ENCODE measurements at regions not wholly inside any gene's neighbourhood (a gene's known extent, or its start where the extent isn't known, plus 50 kb on each side); places are given as distances from the start of the nearest gene placed in this dataset.

GRCh38 chr1:72438270-72438669 is 155.9 kb upstream of the NEGR1 start:
- POLR2A ChIA-PET: no interaction called here
- FAIRE-seq (no peak), DNase-seq (ENCODE audit: low read depth, low spot score) (peak; percentile 50)
- Histone ChIP-seq H3K9me1 (replicated peaks; ENCODE audit: control insufficient read depth, extremely low read depth, insufficient read depth, low read length) (no peaks in the 10 kb centered on the region), H3K9me3 (replicated peaks; ENCODE audit: control insufficient read depth, insufficient read depth, low read length) (no peaks in the 10 kb centered on the region), H3K36me3 (ENCODE audit: control insufficient read depth in 2 of 2, extremely low read depth in 1 of 2, insufficient read depth in 2 of 2, low read length in 2 of 2) (no peaks in the 10 kb centered on the region), H2AFZ (ENCODE audit: low read depth, low read length) (peak overlapping the region; percentile 41), H3K4me1 (ENCODE audit: control insufficient read depth, extremely low read depth, insufficient read depth, low read length) (peaks cover 22% of the 10 kb centered on the region), H3K4me2 (ENCODE audit: insufficient read depth, low read length) (peak overlapping the region; percentile 53), H3K4me3 (replicated peaks in 1 of 3; ENCODE audit: insufficient read depth in 1 of 3, low read depth in 1 of 3, low read length in 3 of 3) (no peak overlapping the region), H4K20me1 (replicated peaks; ENCODE audit: control insufficient read depth, extremely low read depth, insufficient read depth, low read length) (no peaks in the 10 kb centered on the region), H3K9ac (replicated peaks; ENCODE audit: extremely low read depth, insufficient read depth, low read length) (no peak overlapping the region), H3K27ac (ENCODE audit: insufficient read depth, low read depth, low read length) (no peak overlapping the region), H3K27me3 (ENCODE audit: control insufficient read depth in 2 of 2, insufficient read depth in 2 of 2, low read length in 2 of 2) (no peaks in the 10 kb centered on the region), H3K79me2 (ENCODE audit: control insufficient read depth, insufficient read depth, low read length) (no peaks in the 10 kb centered on the region)
- dilution Hi-C loops (cut with MboI; ENCODE audit: extremely low pct_ligation_motif_present, low sequenced_read_pairs): no loop called here
- CTCF ChIA-PET: interaction anchor here (1.4 kb wide), 1 partner anchor 16 kb away, joined by 6 read pairs; no protein-coding TSS in a partner anchor
- TF ChIP-seq FOS (IDR thresholded peaks at IDR 0.05; ENCODE audit: borderline replicate concordance, insufficient read depth, low read length) (peak; percentile 69), GATA2 (IDR thresholded peaks at IDR 0.05; ENCODE audit: insufficient read depth, insufficient read length, low read depth, low read length) (no peak), MYC (IDR thresholded peaks at IDR 0.05; ENCODE audit: low read depth, low read length) (no peak)
- intact Hi-C loops (cut with micrococcal nuclease): loop anchor here (5.0 kb wide), 1 partner anchor 156 kb away; the partner anchor contains the start of gene NEGR1
- BruUV-seq (replicated peaks): no TSS peak

GRCh38 chr1:72435025-72435424 is 152.7 kb upstream of the NEGR1 start:
- no peak for DNase-seq (ENCODE audit: low read depth, low spot score)

More at GRCh38 chr1:72435025-72435424, 152.7 kb upstream of the NEGR1 start:
- ChIA-PET POLR2A (no interaction called here), CTCF (no interaction called here)
- Histone ChIP-seq H3K4me2 (ENCODE audit: insufficient read depth, low read length) (no peak overlapping the region), H3K79me2 (ENCODE audit: control insufficient read depth, insufficient read depth, low read length) (no peaks in the 10 kb centered on the region), H4K20me1 (replicated peaks; ENCODE audit: control insufficient read depth, extremely low read depth, insufficient read depth, low read length) (no peaks in the 10 kb centered on the region), H3K27ac (ENCODE audit: insufficient read depth, low read depth, low read length) (no peak overlapping the region), H3K9me3 (replicated peaks; ENCODE audit: control insufficient read depth, insufficient read depth, low read length) (no peaks in the 10 kb centered on the region), H3K27me3 (ENCODE audit: control insufficient read depth in 2 of 2, insufficient read depth in 2 of 2, low read length in 2 of 2) (no peaks in the 10 kb centered on the region), H3K9ac (replicated peaks; ENCODE audit: extremely low read depth, insufficient read depth, low read length) (no peak overlapping the region), H2AFZ (ENCODE audit: low read depth, low read length) (no peak overlapping the region), H3K4me3 (replicated peaks in 1 of 3; ENCODE audit: insufficient read depth in 1 of 3, low read depth in 1 of 3, low read length in 3 of 3) (no peak overlapping the region), H3K36me3 (ENCODE audit: control insufficient read depth in 2 of 2, extremely low read depth in 1 of 2, insufficient read depth in 2 of 2, low read length in 2 of 2) (no peaks in the 10 kb centered on the region), H3K9me1 (replicated peaks; ENCODE audit: control insufficient read depth, extremely low read depth, insufficient read depth, low read length) (no peaks in the 10 kb centered on the region), H3K4me1 (ENCODE audit: control insufficient read depth, extremely low read depth, insufficient read depth, low read length) (peaks cover 18% of the 10 kb centered on the region)
- no TSS peak for BruUV-seq (replicated peaks)
- TF ChIP-seq GATA2 (IDR thresholded peaks at IDR 0.05; ENCODE audit: insufficient read depth, insufficient read length, low read depth, low read length) (no peak), POLR2AphosphoS5 (IDR thresholded peaks at IDR 0.05; ENCODE audit: insufficient read depth, low read depth, low read length) (no peak), MYC (IDR thresholded peaks at IDR 0.05; ENCODE audit: low read depth, low read length) (no peak), EZH2 (IDR thresholded peaks at IDR 0.05; ENCODE audit: borderline replicate concordance, low read depth, low read length, severe bottlenecking) (no peak), FOS (IDR thresholded peaks at IDR 0.05; ENCODE audit: borderline replicate concordance, insufficient read depth, low read length) (no peak), POLR2A (IDR thresholded peaks at IDR 0.05; ENCODE audit: low read depth, low read length) (no peak), JUN (IDR thresholded peaks at IDR 0.05; ENCODE audit: borderline replicate concordance, insufficient read depth, insufficient read length, low read depth) (no peak), CTCF (IDR thresholded peaks at IDR 0.05; ENCODE audit: extremely low read depth in 1 of 2, insufficient read depth in 1 of 2, low read depth in 1 of 2, low read length in 2 of 2) (no peak), MAX (IDR thresholded peaks at IDR 0.05; ENCODE audit: insufficient read depth, insufficient read length) (no peak)
- dilution Hi-C loops (cut with MboI; ENCODE audit: extremely low pct_ligation_motif_present, low sequenced_read_pairs): no loop called here
- FAIRE-seq: no peak
- intact Hi-C loops (cut with micrococcal nuclease): loop anchor here (5.0 kb wide), 1 partner anchor 153 kb away; the partner anchor contains the start of gene NEGR1

Measured in endothelial cell of umbilical vein (primary cell).